H54 (cell line): ENCODE measurements at regions not wholly inside any gene's neighbourhood (a gene's known extent, or its start where the extent isn't known, plus 50 kb on each side); places are given as distances from the start of the nearest gene placed in this dataset.
"Not testable (repeated sequence)": the region's sequence is repeated elsewhere in the genome, so short reads cannot be mapped to it uniquely, and the experiment has no call there.

Source experiments
- DNase-seq: peaks from one replicate; pipeline ENCODE4 v3.0.0; 2011; ENCODE audit warnings: low spot score, mixed read lengths; ENCODE audit not compliant: insufficient read length
- FAIRE-seq: peaks from 3 replicates; lab custom pipeline; 2011; peaks lifted over from hg19 to GRCh38; lab: Jason Lieb, UNC
- POLR2A ChIP-seq: IDR thresholded peaks from 2 replicates; pipeline ENCODE4 v1.6.1; 2011; ENCODE audit warnings: low read depth, mild to moderate bottlenecking, low read length

- no peak for TF ChIP-seq POLR2A
- no peak for FAIRE-seq
- DNase-seq = no peak
Measured at GRCh38 chr14:43665570-43666267, 841.4 kb downstream of the FSCB start.

- FAIRE-seq, DNase-seq: not testable (repeated sequence)
Measured at GRCh38 chr14:43655194-43655593, 851.9 kb downstream of the FSCB start.

GRCh38 chr14:43651896-43652295, 855.2 kb downstream of the FSCB start:
- no peak for FAIRE-seq
- no peak for TF ChIP-seq POLR2A
- DNase-seq = no peak

- FAIRE-seq = no peak
- TF ChIP-seq POLR2A = no peak
- DNase-seq = no peak
Measured at GRCh38 chr14:43651185-43651787, 855.8 kb downstream of the FSCB start.

- FAIRE-seq (no peak), DNase-seq (no peak)
- no peak for TF ChIP-seq POLR2A
Measured at GRCh38 chr14:43649508-43649907, 857.6 kb downstream of the FSCB start.

GRCh38 chr14:43647302-43647701, 859.8 kb downstream of the FSCB start:
- no peak for FAIRE-seq
- DNase-seq = no peak
- TF ChIP-seq POLR2A = no peak

- no peak for TF ChIP-seq POLR2A
- DNase-seq (no peak), FAIRE-seq (no peak)
Measured at GRCh38 chr14:43640718-43641267, 866.3 kb downstream of the FSCB start.

GRCh38 chr14:43625294-43625693, 881.8 kb downstream of the FSCB start:
- DNase-seq = no peak
- no peak for FAIRE-seq
- no peak for TF ChIP-seq POLR2A

GRCh38 chr14:43621282-43621681, 885.8 kb downstream of the FSCB start:
- TF ChIP-seq POLR2A = no peak
- DNase-seq (no peak), FAIRE-seq (no peak)

- no peak for TF ChIP-seq POLR2A
- DNase-seq (no peak), FAIRE-seq (no peak)
Measured at GRCh38 chr14:43595096-43595772, 911.8 kb downstream of the FSCB start.

- no peak for TF ChIP-seq POLR2A
- DNase-seq (no peak), FAIRE-seq (no peak)
Measured at GRCh38 chr14:43591776-43592175, 915.3 kb downstream of the FSCB start.

- TF ChIP-seq POLR2A = no peak
- no peak for FAIRE-seq
- DNase-seq = no peak
Measured at GRCh38 chr14:43587183-43587582, 919.9 kb downstream of the FSCB start.

GRCh38 chr14:43579671-43580070, 927.4 kb downstream of the FSCB start:
- DNase-seq (no peak), FAIRE-seq (no peak)
- no peak for TF ChIP-seq POLR2A

- no peak for TF ChIP-seq POLR2A
- DNase-seq = no peak
- FAIRE-seq = no peak
Measured at GRCh38 chr14:43568022-43568421, 939.1 kb downstream of the FSCB start.
